NCI-H748 (cell line): ENCODE measurements at regions not wholly inside any gene's neighbourhood (a gene's known extent, or its start where the extent isn't known, plus 50 kb on each side); places are given as distances from the start of the nearest gene placed in this dataset.

Experiments
- DNase-seq: peaks from one replicate; lab custom pipeline; 2025; ENCODE audit not compliant: unreplicated experiment; lab: John Stamatoyannopoulos, UW

- no peak for DNase-seq
These were observed 69.8 kb upstream of the HAO2 start for GRCh38 chr1:119298687-119299303.

- DNase-seq = no peak
These were observed 66.6 kb upstream of the HAO2 start for GRCh38 chr1:119302011-119302410.

- no peak for DNase-seq
These were observed 60.4 kb upstream of the HAO2 start for GRCh38 chr1:119308130-119308700.

- DNase-seq = no peak
These were observed 59.8 kb upstream of the HAO2 start for GRCh38 chr1:119308806-119309205.

- DNase-seq = no peak
These were observed 58.3 kb upstream of the HAO2 start for GRCh38 chr1:119310301-119310700.

- no peak for DNase-seq
These were observed 56.1 kb upstream of the HAO2 start for GRCh38 chr1:119312500-119312899.

GRCh38 chr1:119314001-119314796, 54.4 kb upstream of the HAO2 start:
- DNase-seq = no peak

GRCh38 chr1:119316870-119317416, 51.6 kb upstream of the HAO2 start:
- DNase-seq = no peak

- no peak for DNase-seq
These were observed 49.9 kb upstream of the HAO2 start for GRCh38 chr1:119318466-119319309.
